H9 (cell line): ENCODE measurements at regions not wholly inside any gene's neighbourhood (a gene's known extent, or its start where the extent isn't known, plus 50 kb on each side); places are given as distances from the start of the nearest gene placed in this dataset.

Experiments
- DNase-seq: peaks from one replicate; pipeline ENCODE4 v3.0.0-alpha.2; 2017
- H2AFZ ChIP-seq: one replicate; pipeline ENCODE4 v1.6.1; 2013; ENCODE audit warnings: mild to moderate bottlenecking, low read length, control low read depth, moderate library complexity
- H2AK5ac ChIP-seq: 2 replicates; pipeline ENCODE4 v1.6.1; 2013; ENCODE audit warnings: low read length, control low read depth, mixed read lengths; ENCODE audit not compliant: insufficient read length
- H2BK120ac ChIP-seq: one replicate; pipeline ENCODE4 v1.6.1; 2013; ENCODE audit warnings: low read depth, mild to moderate bottlenecking, low read length, control low read depth, inconsistent platforms; ENCODE audit not compliant: poor library complexity, severe bottlenecking
- H2BK12ac ChIP-seq: 2 replicates; pipeline ENCODE4 v1.6.1; 2013; ENCODE audit warnings: low read length, control low read depth, mixed read lengths, low read depth; ENCODE audit not compliant: insufficient read length
- H2BK15ac ChIP-seq: 2 replicates; pipeline ENCODE4 v1.6.1; 2013; ENCODE audit warnings: low read depth, low read length, control low read depth
- H2BK20ac ChIP-seq: one replicate; pipeline ENCODE4 v1.6.1; 2013; ENCODE audit warnings: low read depth, mild to moderate bottlenecking, low read length, control low read depth, inconsistent platforms; ENCODE audit not compliant: poor library complexity, severe bottlenecking
- H2BK5ac ChIP-seq: 2 replicates; pipeline ENCODE4 v1.6.1; 2013; ENCODE audit warnings: low read length, control low read depth, mixed read lengths; ENCODE audit not compliant: insufficient read length
- H3K14ac ChIP-seq: 2 replicates; pipeline ENCODE4 v1.6.1; 2013; ENCODE audit warnings: low read length, control low read depth; ENCODE audit not compliant: insufficient read depth
- H3K18ac ChIP-seq: 2 replicates; pipeline ENCODE4 v1.6.1; 2013; ENCODE audit warnings: low read depth, mild to moderate bottlenecking, mixed read lengths, low read length, control low read depth; ENCODE audit not compliant: insufficient read length
- H3K23ac ChIP-seq: 2 replicates; pipeline ENCODE4 v1.6.1; 2013; ENCODE audit warnings: low read length, control low read depth, mixed read lengths, low read depth; ENCODE audit not compliant: insufficient read length
- H3K23me2 ChIP-seq: 2 replicates; pipeline ENCODE4 v1.6.1; 2013; ENCODE audit warnings: low read depth, mild to moderate bottlenecking, mixed read lengths, low read length, control low read depth; ENCODE audit not compliant: insufficient read length, poor library complexity, severe bottlenecking
- H3K27ac ChIP-seq: 2 replicates; pipeline ENCODE4 v1.5.1; 2013; ENCODE audit warnings: low read length, control low read depth, mixed read lengths, low read depth; ENCODE audit not compliant: insufficient read length
- H3K27me3 ChIP-seq: 2 replicates; pipeline ENCODE4 v1.6.1; 2013; ENCODE audit warnings: low read length, control low read depth, inconsistent platforms; ENCODE audit not compliant: insufficient read depth
- H3K4ac ChIP-seq: 2 replicates; pipeline ENCODE4 v1.6.1; 2013; ENCODE audit warnings: low read depth, mild to moderate bottlenecking, control low read depth, inconsistent platforms, low read length, moderate library complexity
- H3K4me1 ChIP-seq: 2 replicates; pipeline ENCODE4 v1.6.1; 2013; ENCODE audit warnings: low read length, control low read depth, inconsistent platforms; ENCODE audit not compliant: insufficient read depth
- H3K4me2 ChIP-seq: 2 replicates; pipeline ENCODE4 v1.6.1; 2013; ENCODE audit warnings: low read length, control low read depth, mixed read lengths; ENCODE audit not compliant: insufficient read length, insufficient read depth
- H3K56ac ChIP-seq: 2 replicates; pipeline ENCODE4 v1.6.1; 2013; ENCODE audit warnings: low read depth, mild to moderate bottlenecking, mixed read lengths, low read length, control low read depth; ENCODE audit not compliant: insufficient read length
- H3K79me1 ChIP-seq: 2 replicates; pipeline ENCODE4 v1.6.1; 2013; ENCODE audit warnings: low read depth, mild to moderate bottlenecking, moderate library complexity, low read length, control low read depth, inconsistent platforms; ENCODE audit not compliant: insufficient read depth, poor library complexity, severe bottlenecking
- H3K79me2 ChIP-seq: 2 replicates; pipeline ENCODE4 v1.6.1; 2013; ENCODE audit warnings: low read length, control low read depth, inconsistent platforms; ENCODE audit not compliant: insufficient read depth
- H3K9ac ChIP-seq: 2 replicates; pipeline ENCODE4 v1.6.1; 2013; ENCODE audit warnings: low read length, control low read depth, mixed read lengths; ENCODE audit not compliant: insufficient read length; ENCODE audit errors: extremely low read depth
- H3K9me3 ChIP-seq: one replicate; pipeline ENCODE4 v1.6.1; 2013; ENCODE audit warnings: low read depth, low read length, inconsistent platforms; ENCODE audit not compliant: control insufficient read depth
- H3T11ph ChIP-seq: one replicate; pipeline ENCODE4 v1.6.1; 2013; ENCODE audit warnings: mild to moderate bottlenecking, low read length, control low read depth, inconsistent platforms
- H4K20me1 ChIP-seq: one replicate; pipeline ENCODE4 v1.6.1; 2013; ENCODE audit not compliant: control insufficient read depth, insufficient read length, insufficient read depth
- H4K5ac ChIP-seq: 2 replicates; pipeline ENCODE4 v1.6.1; 2013; ENCODE audit warnings: low read depth, mild to moderate bottlenecking, mixed read lengths, low read length, control low read depth; ENCODE audit not compliant: insufficient read length
- H4K8ac ChIP-seq: replicated peaks from 2 replicates; pipeline ENCODE4 v1.6.1; 2013; ENCODE audit warnings: low read length, control low read depth, mixed read lengths, low read depth; ENCODE audit not compliant: insufficient read length
- H4K91ac ChIP-seq: 2 replicates; pipeline ENCODE4 v1.6.1; 2013; ENCODE audit warnings: low read depth, mild to moderate bottlenecking, moderate library complexity, mixed read lengths, low read length, control low read depth; ENCODE audit not compliant: insufficient read length
- H3K27ac Mint-ChIP-seq, 3 experiments: 2 replicates in 2 of 3; 3 replicates in 1 of 3; pipeline ENCODE4 v1.8.0; 2020 to 2021; ENCODE audit warnings: mixed read lengths in 3 of 3, mild to moderate bottlenecking in 1 of 3, moderate library complexity in 1 of 3
- H3K27me3 Mint-ChIP-seq: 2 replicates; pipeline ENCODE4 v1.8.0; 2021; ENCODE audit warnings: low read depth, mild to moderate bottlenecking, moderate library complexity, mixed read lengths
- H3K36me3 Mint-ChIP-seq, 3 experiments: 2 replicates in 2 of 3; 3 replicates in 1 of 3; pipeline ENCODE4 v1.8.0; 2020 to 2021; ENCODE audit warnings: low read depth in 3 of 3, mixed read lengths in 3 of 3; ENCODE audit not compliant: insufficient read depth in 1 of 3
- H3K4me1 Mint-ChIP-seq, 2 experiments: 2 replicates each; pipeline ENCODE4 v1.8.0; 2020; ENCODE audit warnings: mixed read lengths in 2 of 2
- H3K4me3 Mint-ChIP-seq, 2 experiments: 2 replicates in 1 of 2; 3 replicates in 1 of 2; pipeline ENCODE4 v1.8.0; 2020 to 2021; ENCODE audit warnings: mild to moderate bottlenecking in 2 of 2, mixed read lengths in 2 of 2, moderate library complexity in 1 of 2
- H3K9me3 Mint-ChIP-seq, 2 experiments: 2 replicates in 1 of 2; 3 replicates in 1 of 2; pipeline ENCODE4 v1.8.0; 2020; ENCODE audit warnings: mild to moderate bottlenecking in 2 of 2, mixed read lengths in 2 of 2, moderate library complexity in 1 of 2
- CTCF ChIP-seq: fragments of 200-600 bp; sonication (generic); conservative IDR thresholded peaks from 3 replicates; pipeline ENCODE4 v1.8.0; 2021; ENCODE audit warnings: antibody characterized with exemption, mild to moderate bottlenecking

GRCh38 chr5:109561447-109561846 lies 128.3 kb upstream of the MAN2A1 start:
- Histone ChIP-seq H3K9me3 (no peaks in the 10 kb centered on the region), H2BK20ac (no peak overlapping the region), H3K23ac (no peak overlapping the region), H2AK5ac (no peak overlapping the region), H4K8ac (no peak overlapping the region), H2BK120ac (no peak overlapping the region), H2AFZ (no peak overlapping the region), H3K14ac (no peak overlapping the region), H3K56ac (no peak overlapping the region), H2BK5ac (no peak overlapping the region), H4K20me1 (no peaks in the 10 kb centered on the region), H3K4me1 (no peaks in the 10 kb centered on the region), H3K27me3 (no peaks in the 10 kb centered on the region), H3T11ph (no peak overlapping the region), H3K79me1 (no peaks in the 10 kb centered on the region), H4K5ac (no peak overlapping the region), H3K4me2 (no peak overlapping the region), H3K79me2 (no peaks in the 10 kb centered on the region), H4K91ac (no peak overlapping the region), H3K23me2 (no peaks in the 10 kb centered on the region), H3K4ac (no peak overlapping the region), H2BK12ac (no peak overlapping the region), H2BK15ac (no peak overlapping the region), H3K18ac (no peak overlapping the region), H3K27ac (no peak overlapping the region), H3K9ac (no peak overlapping the region)
- Mint-ChIP-seq H3K36me3 (no peaks in the 10 kb centered on the region), H3K4me3 (no peak overlapping the region), H3K27ac (no peak overlapping the region), H3K27me3 (no peaks in the 10 kb centered on the region), H3K4me1 (peaks cover 0 to 2% of the 10 kb centered on the region in 2 experiments; a peak in 1 of 4 replicates), H3K9me3 (no peaks in the 10 kb centered on the region)
- TF ChIP-seq CTCF: no peak
- DNase-seq: no peak
